Endothelial cell (in vitro differentiated cells): ENCODE measurements at regions not wholly inside any gene's neighbourhood (a gene's known extent, or its start where the extent isn't known, plus 50 kb on each side); places are given as distances from the start of the nearest gene placed in this dataset.

Source experiments
- DNase-seq: peaks from one replicate; pipeline ENCODE4 v3.0.0; 2021; ENCODE audit warnings: low spot score
- H3K27ac Mint-ChIP-seq: one replicate; pipeline ENCODE4 v1.8.0; 2021; ENCODE audit warnings: mixed read lengths, inconsistent platforms; ENCODE audit not compliant: unreplicated experiment
- H3K27me3 Mint-ChIP-seq: one replicate; pipeline ENCODE4 v1.8.0; 2021; ENCODE audit warnings: mild to moderate bottlenecking, moderate library complexity, mixed read lengths, inconsistent platforms; ENCODE audit not compliant: unreplicated experiment
- H3K36me3 Mint-ChIP-seq: one replicate; pipeline ENCODE4 v1.8.0; 2021; ENCODE audit warnings: mild to moderate bottlenecking, low read depth, mixed read lengths, inconsistent platforms; ENCODE audit not compliant: unreplicated experiment
- H3K4me1 Mint-ChIP-seq: one replicate; pipeline ENCODE4 v1.8.0; 2021; ENCODE audit warnings: mild to moderate bottlenecking, mixed read lengths, inconsistent platforms; ENCODE audit not compliant: unreplicated experiment
- H3K4me3 Mint-ChIP-seq: one replicate; pipeline ENCODE4 v1.8.0; 2021; ENCODE audit warnings: mild to moderate bottlenecking, mixed read lengths, inconsistent platforms; ENCODE audit not compliant: unreplicated experiment
- H3K9me3 Mint-ChIP-seq: one replicate; pipeline ENCODE4 v1.8.0; 2021; ENCODE audit warnings: mixed read lengths, inconsistent platforms; ENCODE audit not compliant: unreplicated experiment
- CTCF ChIP-seq: fragments of 200-600 bp; sonication (generic); IDR thresholded peaks from one replicate; pipeline ENCODE4 v1.5.0; 2021; ENCODE audit warnings: antibody characterized with exemption; ENCODE audit not compliant: unreplicated experiment

DNA sequence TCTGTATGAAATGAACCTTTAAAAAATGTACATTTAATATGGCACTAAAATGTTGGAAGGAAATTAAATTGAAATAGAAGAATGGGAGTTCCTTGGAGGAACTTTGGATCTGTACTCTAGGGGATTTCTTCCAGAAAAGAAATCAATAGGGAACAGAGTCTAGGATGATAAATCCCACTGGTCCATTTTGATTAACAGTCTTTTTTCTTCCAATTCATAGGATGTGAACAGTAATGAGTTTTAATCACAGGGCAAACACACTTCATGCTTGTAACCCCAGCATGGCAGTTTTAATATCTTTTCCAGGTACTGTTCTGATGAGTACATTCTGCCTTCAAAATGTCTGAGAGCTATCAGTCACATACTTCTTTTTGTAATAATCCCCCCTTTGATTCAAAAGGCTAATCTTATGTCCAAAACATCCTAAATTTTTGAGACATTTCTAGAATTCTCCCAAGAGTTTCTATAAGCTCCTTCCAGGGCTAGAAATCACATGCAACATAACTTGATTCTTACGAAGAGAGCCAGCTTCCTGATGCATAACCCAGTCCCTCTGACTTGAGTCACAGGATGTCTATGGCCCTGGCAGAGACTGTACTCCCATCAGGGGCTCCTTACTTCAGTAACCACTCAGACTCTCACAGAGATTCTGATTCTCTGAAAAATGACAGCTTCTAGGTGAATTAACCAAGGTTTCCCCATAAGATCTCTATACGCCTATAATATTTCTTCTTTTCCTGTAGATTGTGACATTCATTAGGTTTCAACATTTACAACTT lies 112.9 kb downstream of the SLC36A4 start:
- H3K36me3 Mint-ChIP-seq = no peaks in the 10 kb centered on the region
- H3K9me3 Mint-ChIP-seq = no peaks in the 10 kb centered on the region
- no peaks in the 10 kb centered on the region for H3K27me3 Mint-ChIP-seq
- no peak overlapping the region for H3K27ac Mint-ChIP-seq
- H3K4me3 Mint-ChIP-seq = no peak overlapping the region
- no peaks in the 10 kb centered on the region for H3K4me1 Mint-ChIP-seq
- no peak for DNase-seq
- TF ChIP-seq CTCF = no peak

GRCh38 chr11:93089474-93090102 lies 108.2 kb downstream of the SLC36A4 start:
- Mint-ChIP-seq H3K4me3 (no peak overlapping the region), H3K27ac (no peak overlapping the region), H3K4me1 (no peaks in the 10 kb centered on the region), H3K9me3 (no peaks in the 10 kb centered on the region), H3K36me3 (no peaks in the 10 kb centered on the region), H3K27me3 (no peaks in the 10 kb centered on the region)
- no peak for TF ChIP-seq CTCF
- peak; percentile 19 for DNase-seq
